Psoas muscle (tissue), 7 donors: ENCODE measurements at regions not wholly inside any gene's neighbourhood (a gene's known extent, or its start where the extent isn't known, plus 50 kb on each side); places are given as distances from the start of the nearest gene placed in this dataset.
A peak's percentile ranks its signal among the peaks of the same experiment; 100 is the strongest.

Source experiments
- ATAC-seq, 4 donors: fragments of 200-7000 bp; cut with Tn5 transposase; one replicate each; pipeline ENCODE4 v1.9.1; 2020; ENCODE audit warnings: moderate library complexity in 3 of 4, mild to moderate bottlenecking in 2 of 4
- DNase-seq, 2 donors: peaks; one replicate each; pipeline ENCODE4 v3.0.0-alpha.2; 2020
- H3K27ac ChIP-seq: fragments of 200-600 bp; one replicate; pipeline ENCODE4 v1.8.0; 2022
- H3K27me3 ChIP-seq, 3 donors: fragments of 200-600 bp in 1 of 3; one replicate each; pipeline versions ENCODE4 v1.6.1 to v1.8.0; 2013 to 2022; ENCODE audit warnings: low read length in 2 of 3, mild to moderate bottlenecking in 2 of 3, moderate library complexity in 1 of 3; ENCODE audit not compliant: insufficient read depth in 3 of 3
- H3K36me3 ChIP-seq, 2 donors: fragments of 200-600 bp in 1 of 2; one replicate each; pipeline versions ENCODE4 v1.6.1 to v1.8.0; 2013 to 2022; ENCODE audit warnings: low read depth in 1 of 2, mild to moderate bottlenecking in 1 of 2, moderate library complexity in 1 of 2; ENCODE audit not compliant: insufficient read depth in 1 of 2
- H3K4me1 ChIP-seq: fragments of 200-600 bp; one replicate; pipeline ENCODE4 v1.8.0; 2022
- H3K4me3 ChIP-seq: fragments of 200-600 bp; one replicate; pipeline ENCODE4 v1.8.0; 2022; ENCODE audit warnings: mild to moderate bottlenecking
- H3K9me3 ChIP-seq: fragments of 200-600 bp; one replicate; pipeline ENCODE4 v1.8.0; 2022
- CTCF ChIP-seq: fragments of 200-600 bp; IDR thresholded peaks from one replicate; pipeline ENCODE4 v1.8.0; 2022; ENCODE audit warnings: antibody characterized with exemption
- WGBS, 3 donors: extraction: QIAGEN DNeasy Blood & Tissue Kit; methylation state at CpG; one replicate each; pipeline versions ENCODE4 v1.1.6 to v1.1.7; 2013; 5-methylcytosine and 5-hydroxymethylcytosine counted together
- intact Hi-C, 2 donors: fragments of 100-400 bp; cut with DNase I; formaldehyde crosslinking; loops; one replicate each; pipeline versions ENCODE4 v1.11.0 to v1.14.2; 2022
- donor health status: healthy with polysubstance abuse.
- donor health status: DM: no; HTN: no; CAD: no; lungs with moderate emphysema.
- donor health status: Bipolar disorder and iron deficiency.
- donor health status: healthy.
- donor health status: DM: yes; HTN: yes; CAD: no.
- donor health status: DM: no; HTN: no; CAD: no.
- donor health status: DM: yes; HTN: yes; CAD: no.

- H3K36me3 ChIP-seq, result no peaks in the 10 kb centered on the region
- H3K9me3 ChIP-seq, result no peaks in the 10 kb centered on the region
- TF ChIP-seq CTCF, result peak; percentile 85
- no peaks in the 10 kb centered on the region for H3K4me1 ChIP-seq
- no peaks in the 10 kb centered on the region for H3K27me3 ChIP-seq
- no peak overlapping the region for H3K4me3 ChIP-seq
- intact Hi-C loops, result loop anchor here (1.0 to 5.0 kb wide), 4 partner anchors 43 to 281 kb away; no protein-coding TSS in a partner anchor
- no peak overlapping the region for H3K27ac ChIP-seq
- DNase-seq (peak; percentile 69 to 80), ATAC-seq (peak; percentile 75 to 96 (median 78))
- WGBS, 3 donors, result 17 to 18% (median 17%) methylated on average over 18 of the region's 18 CpGs
Measured at GRCh38 chr4:153127760-153128494, 76.3 kb upstream of the TRIM2 start.

GRCh38 chr4:153131596-153131995 is 72.6 kb upstream of the TRIM2 start:
- 47 to 51% (median 47%) methylated on average over 7 of the region's 7 CpGs for WGBS, 3 donors

GRCh38 chr4:153137159-153137558 is 67.1 kb upstream of the TRIM2 start:
- no peak overlapping the region for H3K27ac ChIP-seq
- DNase-seq (peak in 1 of 2 donors; percentile 18), ATAC-seq (no peak)
- H3K4me3 ChIP-seq, result no peak overlapping the region
- no peaks in the 10 kb centered on the region for H3K36me3 ChIP-seq
- no peaks in the 10 kb centered on the region for H3K4me1 ChIP-seq
- no peak for TF ChIP-seq CTCF
- 62 to 65% (median 65%) methylated on average over 6 of the region's 6 CpGs for WGBS, 3 donors
- H3K27me3 ChIP-seq, result no peaks in the 10 kb centered on the region
- no peaks in the 10 kb centered on the region for H3K9me3 ChIP-seq
- intact Hi-C loops, result no loop called here

More at GRCh38 chr4:153131596-153131995, 72.6 kb upstream of the TRIM2 start:
- Histone ChIP-seq H3K4me1 (no peaks in the 10 kb centered on the region), H3K4me3 (no peak overlapping the region), H3K27me3 (no peaks in the 10 kb centered on the region), H3K36me3 (no peaks in the 10 kb centered on the region), H3K9me3 (no peaks in the 10 kb centered on the region), H3K27ac (no peak overlapping the region)
- intact Hi-C loops, result no loop called here
- DNase-seq (no peak), ATAC-seq (no peak)
- TF ChIP-seq CTCF, result no peak

- WGBS, 3 donors, result 75 to 77% (median 75%) methylated on average over 8 of the region's 8 CpGs
- no peak overlapping the region for H3K27ac ChIP-seq
- H3K36me3 ChIP-seq, result no peaks in the 10 kb centered on the region
- TF ChIP-seq CTCF, result no peak
- DNase-seq (no peak), ATAC-seq (no peak)
- no peaks in the 10 kb centered on the region for H3K4me1 ChIP-seq
- H3K9me3 ChIP-seq, result no peaks in the 10 kb centered on the region
- no peaks in the 10 kb centered on the region for H3K27me3 ChIP-seq
- no peak overlapping the region for H3K4me3 ChIP-seq
- intact Hi-C loops, result no loop called here
Measured at GRCh38 chr4:153137677-153138630, 66.3 kb upstream of the TRIM2 start.
